Breast epithelium (tissue), 4 donors: ENCODE measurements at regions not wholly inside any gene's neighbourhood (a gene's known extent, or its start where the extent isn't known, plus 50 kb on each side); places are given as distances from the start of the nearest gene placed in this dataset.

Experiments
- DNase-seq, 2 donors: peaks; one replicate each; pipeline ENCODE4 v3.0.0-alpha.2; 2019; ENCODE audit warnings: low spot score in 2 of 2
- H3K27ac ChIP-seq, 2 donors: fragments of 200-600 bp; sonication (generic) in 1 of 2; one replicate each; pipeline ENCODE4 v1.5.1; 2016 to 2019; ENCODE audit warnings: mild to moderate bottlenecking in 1 of 2
- H3K27me3 ChIP-seq, 2 donors: fragments of 200-600 bp; sonication (generic) in 1 of 2; one replicate each; pipeline versions ENCODE4 v1.5.1 to v1.6.0; 2017 to 2019; ENCODE audit warnings: control low read depth in 1 of 2, mild to moderate bottlenecking in 1 of 2
- H3K36me3 ChIP-seq: fragments of 200-600 bp; one replicate; pipeline ENCODE4 v1.5.1; 2019
- H3K4me1 ChIP-seq, 2 donors: fragments of 200-600 bp; sonication (generic); one replicate each; pipeline ENCODE4 v1.5.1; 2016 to 2019; ENCODE audit warnings: control low read depth in 1 of 2
- H3K4me3 ChIP-seq, 3 donors: fragments of 200-600 bp; sonication (generic); 1 replicate in 2 of 3; 2 replicates in 1 of 3; pipeline ENCODE4 v1.5.1; 2016 to 2019; ENCODE audit warnings: mild to moderate bottlenecking in 3 of 3, moderate library complexity in 2 of 3
- H3K9me3 ChIP-seq, 2 donors: fragments of 200-600 bp; sonication (generic) in 1 of 2; one replicate each; pipeline ENCODE4 v1.5.1; 2016 to 2019; ENCODE audit warnings: control low read depth in 1 of 2
- POLR2A ChIP-seq: fragments of 450-650 bp; IDR thresholded peaks from one replicate; pipeline ENCODE4 v1.6.1; 2016; ENCODE audit warnings: antibody characterized with exemption, mild to moderate bottlenecking, moderate library complexity
- POLR2AphosphoS5 ChIP-seq, 3 donors: sonication (generic); formaldehyde crosslinking; IDR thresholded peaks; one replicate each; pipeline ENCODE4 v1.6.1; 2017; ENCODE audit warnings: antibody characterized with exemption in 3 of 3
- intact Hi-C: fragments of 100-400 bp; cut with DNase I; formaldehyde crosslinking; loops from one replicate; pipeline ENCODE4 v1.15.1; 2023; ENCODE audit warnings: low total_unique reads
- TF ChIP-seq, protein P1 (sequence below), 3 donors: fragments of 450-650 bp; IDR thresholded peaks; one replicate each; pipeline ENCODE4 v1.5.1; 2016 to 2017; ENCODE audit warnings: antibody characterized with exemption in 3 of 3, mild to moderate bottlenecking in 3 of 3, moderate library complexity in 3 of 3

DNA sequence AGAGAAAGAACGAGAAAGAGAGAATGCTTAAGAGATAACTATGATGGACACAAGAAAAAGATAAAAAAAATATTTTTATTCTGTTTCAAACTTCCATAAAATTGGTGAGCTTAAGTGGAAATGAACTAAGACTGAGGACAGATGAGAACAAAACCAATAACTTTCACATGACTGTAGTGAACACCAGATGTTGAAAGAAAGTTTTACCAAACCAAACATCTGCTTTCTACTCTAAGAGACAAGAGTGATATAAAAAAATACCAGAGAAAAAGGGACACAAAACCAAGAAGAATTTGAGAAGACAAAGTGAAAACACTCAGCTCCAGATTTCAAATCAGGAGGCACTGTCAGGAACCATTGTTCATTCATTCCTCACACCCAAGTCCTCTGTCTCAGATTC, 147.9 kb downstream of the IMPG2 start:
- H3K36me3 ChIP-seq = no peaks in the 10 kb centered on the region
- H3K27ac ChIP-seq = no peak overlapping the region
- no peaks in the 10 kb centered on the region for H3K9me3 ChIP-seq
- intact Hi-C loops = no loop called here
- TF ChIP-seq POLR2AphosphoS5 (IDR thresholded peaks at IDR 0.05) = no peak
- TF ChIP-seq, protein P1, sequence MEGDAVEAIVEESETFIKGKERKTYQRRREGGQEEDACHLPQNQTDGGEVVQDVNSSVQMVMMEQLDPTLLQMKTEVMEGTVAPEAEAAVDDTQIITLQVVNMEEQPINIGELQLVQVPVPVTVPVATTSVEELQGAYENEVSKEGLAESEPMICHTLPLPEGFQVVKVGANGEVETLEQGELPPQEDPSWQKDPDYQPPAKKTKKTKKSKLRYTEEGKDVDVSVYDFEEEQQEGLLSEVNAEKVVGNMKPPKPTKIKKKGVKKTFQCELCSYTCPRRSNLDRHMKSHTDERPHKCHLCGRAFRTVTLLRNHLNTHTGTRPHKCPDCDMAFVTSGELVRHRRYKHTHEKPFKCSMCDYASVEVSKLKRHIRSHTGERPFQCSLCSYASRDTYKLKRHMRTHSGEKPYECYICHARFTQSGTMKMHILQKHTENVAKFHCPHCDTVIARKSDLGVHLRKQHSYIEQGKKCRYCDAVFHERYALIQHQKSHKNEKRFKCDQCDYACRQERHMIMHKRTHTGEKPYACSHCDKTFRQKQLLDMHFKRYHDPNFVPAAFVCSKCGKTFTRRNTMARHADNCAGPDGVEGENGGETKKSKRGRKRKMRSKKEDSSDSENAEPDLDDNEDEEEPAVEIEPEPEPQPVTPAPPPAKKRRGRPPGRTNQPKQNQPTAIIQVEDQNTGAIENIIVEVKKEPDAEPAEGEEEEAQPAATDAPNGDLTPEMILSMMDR (IDR thresholded peaks at IDR 0.05) = no peak
- TF ChIP-seq POLR2A = no peak
- DNase-seq = no peak
- no peak overlapping the region for H3K4me3 ChIP-seq
- H3K4me1 ChIP-seq = no peaks in the 10 kb centered on the region
- H3K27me3 ChIP-seq = no peaks in the 10 kb centered on the region

DNA sequence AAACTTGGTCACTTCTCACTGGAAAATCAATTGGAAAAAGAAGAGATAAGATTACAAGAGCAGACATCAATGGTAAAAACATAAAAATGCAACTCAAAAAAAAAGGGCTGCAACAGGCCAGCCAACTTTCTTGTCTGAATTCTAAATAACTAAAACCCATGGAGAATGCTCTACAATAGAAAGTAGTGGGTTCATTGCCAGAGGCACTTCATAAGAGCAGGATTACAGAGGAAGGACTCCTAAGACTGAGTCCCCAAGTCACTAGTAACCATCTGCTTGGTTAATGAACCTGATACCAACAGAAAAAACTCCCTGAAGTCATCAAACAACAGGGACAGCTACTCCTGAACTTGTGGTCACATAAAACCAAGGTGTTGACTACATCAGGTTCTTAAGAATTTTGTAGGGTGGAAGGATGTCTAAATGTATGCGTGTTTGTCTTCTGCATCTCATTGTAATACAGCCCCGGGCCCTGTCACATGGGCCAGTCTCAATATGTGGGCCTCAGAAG, 148.6 kb downstream of the IMPG2 start:
- intact Hi-C loops = no loop called here
- Histone ChIP-seq H3K36me3 (no peaks in the 10 kb centered on the region), H3K9me3 (no peaks in the 10 kb centered on the region), H3K27ac (no peak overlapping the region), H3K4me3 (no peak overlapping the region), H3K4me1 (no peaks in the 10 kb centered on the region), H3K27me3 (no peaks in the 10 kb centered on the region)
- TF ChIP-seq POLR2AphosphoS5 (IDR thresholded peaks at IDR 0.05) = no peak
- TF ChIP-seq POLR2A = no peak
- TF ChIP-seq, protein P1 (IDR thresholded peaks at IDR 0.05) = no peak
- DNase-seq = no peak

DNA sequence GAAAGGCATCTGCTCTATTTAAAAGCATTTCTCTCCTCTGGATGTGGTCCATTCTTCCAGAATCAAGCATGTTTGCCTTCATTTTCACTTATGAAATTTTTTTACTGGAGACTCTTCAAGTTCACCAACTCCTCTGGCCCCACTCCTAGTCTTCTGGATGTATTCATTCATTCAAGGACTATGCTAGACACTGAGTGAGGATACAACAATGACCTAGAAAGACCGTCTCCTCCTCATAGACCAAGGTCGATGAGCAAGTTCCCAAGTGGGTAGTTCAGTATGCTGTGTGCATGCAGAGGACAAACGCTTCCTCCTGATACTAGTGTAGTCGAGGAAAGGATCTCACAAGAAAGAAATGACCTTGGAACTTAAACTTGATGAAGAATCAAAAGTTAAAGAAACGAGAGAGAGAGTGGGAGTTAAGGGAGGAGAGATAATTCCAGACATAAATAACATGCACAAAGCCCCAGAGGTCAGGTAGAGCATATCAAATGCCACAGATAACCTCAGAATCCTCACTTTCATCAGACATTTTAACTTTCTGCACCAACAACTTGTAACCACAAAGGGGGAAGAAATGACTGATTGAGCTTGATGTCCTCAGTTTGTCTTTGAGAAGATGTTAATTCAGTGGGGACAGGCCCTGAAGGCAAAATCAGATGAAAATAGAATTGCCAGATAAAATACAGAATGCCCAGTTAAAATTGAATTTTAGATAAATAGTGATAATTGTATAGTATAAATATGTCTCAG, 149.4 kb downstream of the IMPG2 start:
- Histone ChIP-seq H3K36me3 (no peaks in the 10 kb centered on the region), H3K27me3 (no peaks in the 10 kb centered on the region), H3K4me3 (no peak overlapping the region), H3K9me3 (no peaks in the 10 kb centered on the region), H3K27ac (no peak overlapping the region), H3K4me1 (no peaks in the 10 kb centered on the region)
- no peak for TF ChIP-seq POLR2A
- no peak for TF ChIP-seq POLR2AphosphoS5 (IDR thresholded peaks at IDR 0.05)
- TF ChIP-seq, protein P1 (IDR thresholded peaks at IDR 0.05) = no peak
- no peak for DNase-seq
- intact Hi-C loops = loop anchor here (1.0 kb wide), 1 partner anchor 19 kb away; no protein-coding TSS in a partner anchor

GRCh38 chr3:101170062-101170771, 150.2 kb downstream of the IMPG2 start:
- intact Hi-C loops = loop anchor here (1.0 kb wide), 1 partner anchor 18 kb away; no protein-coding TSS in a partner anchor

More at GRCh38 chr3:101170062-101170771, 150.2 kb downstream of the IMPG2 start:
- no peaks in the 10 kb centered on the region for H3K27me3 ChIP-seq
- no peaks in the 10 kb centered on the region for H3K4me1 ChIP-seq
- H3K4me3 ChIP-seq = no peak overlapping the region
- H3K36me3 ChIP-seq = no peaks in the 10 kb centered on the region
- H3K9me3 ChIP-seq = no peaks in the 10 kb centered on the region
- no peak overlapping the region for H3K27ac ChIP-seq
- TF ChIP-seq, protein P1 (IDR thresholded peaks at IDR 0.05) = no peak
- no peak for TF ChIP-seq POLR2A
- no peak for TF ChIP-seq POLR2AphosphoS5 (IDR thresholded peaks at IDR 0.05)
- no peak for DNase-seq
